ENCODE measurements at regions not wholly inside any gene's neighbourhood (a gene's known extent, or its start where the extent isn't known, plus 50 kb on each side); places are given as distances from the start of the nearest gene placed in this dataset.

GRCh38 chr12:116338064-116338846 is 60.8 kb upstream of the MED13L start:
- no TSS peak for BruUV-seq (replicated peaks)
- H3K9ac ChIP-seq (replicated peaks; ENCODE audit: extremely low read depth, insufficient read depth, low read length) = no peak overlapping the region
- CTCF ChIA-PET = interaction anchor here (0.7 to 0.8 kb wide), 3 partner anchors 9 to 10 kb away, joined by 3 read pairs; no protein-coding TSS in a partner anchor
- no peaks in the 10 kb centered on the region for H3K36me3 ChIP-seq (ENCODE audit: control insufficient read depth in 2 of 2, extremely low read depth in 1 of 2, insufficient read depth in 2 of 2, low read length in 2 of 2)
- H3K9me3 ChIP-seq (replicated peaks; ENCODE audit: control insufficient read depth, insufficient read depth, low read length) = no peaks in the 10 kb centered on the region
- DNase-seq (ENCODE audit: low read depth, low spot score) = no peak
- H4K20me1 ChIP-seq (replicated peaks; ENCODE audit: control insufficient read depth, extremely low read depth, insufficient read depth, low read length) = no peaks in the 10 kb centered on the region
- H3K4me3 ChIP-seq (replicated peaks in 1 of 3; ENCODE audit: insufficient read depth in 1 of 3, low read depth in 1 of 3, low read length in 3 of 3) = no peak overlapping the region
- no peak overlapping the region for H3K27ac ChIP-seq (ENCODE audit: insufficient read depth, low read depth, low read length)
- H3K4me2 ChIP-seq (ENCODE audit: insufficient read depth, low read length) = no peak overlapping the region
- no peaks in the 10 kb centered on the region for H3K27me3 ChIP-seq (ENCODE audit: control insufficient read depth in 2 of 2, insufficient read depth in 2 of 2, low read length in 2 of 2)
- POLR2A ChIA-PET = interaction anchor here (0.5 kb wide), 1 partner anchor 279 kb away, joined by 3 read pairs; no protein-coding TSS in a partner anchor
- no peak overlapping the region for H2AFZ ChIP-seq (ENCODE audit: low read depth, low read length)
- dilution Hi-C loops (cut with MboI; ENCODE audit: extremely low pct_ligation_motif_present, low sequenced_read_pairs) (no loop called here), intact Hi-C loops (cut with micrococcal nuclease) (no loop called here)
- no peaks in the 10 kb centered on the region for H3K79me2 ChIP-seq (ENCODE audit: control insufficient read depth, insufficient read depth, low read length)
- no peaks in the 10 kb centered on the region for H3K9me1 ChIP-seq (replicated peaks; ENCODE audit: control insufficient read depth, extremely low read depth, insufficient read depth, low read length)
- no peak for TF ChIP-seq MYC (IDR thresholded peaks at IDR 0.05; ENCODE audit: low read depth, low read length)
- TF ChIP-seq FOS (IDR thresholded peaks at IDR 0.05; ENCODE audit: borderline replicate concordance, insufficient read depth, low read length) = no peak
- TF ChIP-seq GATA2 (IDR thresholded peaks at IDR 0.05; ENCODE audit: insufficient read depth, insufficient read length, low read depth, low read length) = no peak
- TF ChIP-seq, protein P1, sequence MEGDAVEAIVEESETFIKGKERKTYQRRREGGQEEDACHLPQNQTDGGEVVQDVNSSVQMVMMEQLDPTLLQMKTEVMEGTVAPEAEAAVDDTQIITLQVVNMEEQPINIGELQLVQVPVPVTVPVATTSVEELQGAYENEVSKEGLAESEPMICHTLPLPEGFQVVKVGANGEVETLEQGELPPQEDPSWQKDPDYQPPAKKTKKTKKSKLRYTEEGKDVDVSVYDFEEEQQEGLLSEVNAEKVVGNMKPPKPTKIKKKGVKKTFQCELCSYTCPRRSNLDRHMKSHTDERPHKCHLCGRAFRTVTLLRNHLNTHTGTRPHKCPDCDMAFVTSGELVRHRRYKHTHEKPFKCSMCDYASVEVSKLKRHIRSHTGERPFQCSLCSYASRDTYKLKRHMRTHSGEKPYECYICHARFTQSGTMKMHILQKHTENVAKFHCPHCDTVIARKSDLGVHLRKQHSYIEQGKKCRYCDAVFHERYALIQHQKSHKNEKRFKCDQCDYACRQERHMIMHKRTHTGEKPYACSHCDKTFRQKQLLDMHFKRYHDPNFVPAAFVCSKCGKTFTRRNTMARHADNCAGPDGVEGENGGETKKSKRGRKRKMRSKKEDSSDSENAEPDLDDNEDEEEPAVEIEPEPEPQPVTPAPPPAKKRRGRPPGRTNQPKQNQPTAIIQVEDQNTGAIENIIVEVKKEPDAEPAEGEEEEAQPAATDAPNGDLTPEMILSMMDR (IDR thresholded peaks at IDR 0.05; ENCODE audit: extremely low read depth in 1 of 2, insufficient read depth in 1 of 2, low read depth in 1 of 2, low read length in 2 of 2) = no peak
- no peak for TF ChIP-seq EZH2 (IDR thresholded peaks at IDR 0.05; ENCODE audit: borderline replicate concordance, low read depth, low read length, severe bottlenecking)
- TF ChIP-seq MAX (IDR thresholded peaks at IDR 0.05; ENCODE audit: insufficient read depth, insufficient read length) = no peak
- TF ChIP-seq POLR2AphosphoS5 (IDR thresholded peaks at IDR 0.05; ENCODE audit: insufficient read depth, low read depth, low read length) = no peak
- TF ChIP-seq POLR2A (IDR thresholded peaks at IDR 0.05; ENCODE audit: low read depth, low read length) = no peak
- TF ChIP-seq JUN (IDR thresholded peaks at IDR 0.05; ENCODE audit: borderline replicate concordance, insufficient read depth, insufficient read length, low read depth) = no peak
- no peaks in the 10 kb centered on the region for H3K4me1 ChIP-seq (ENCODE audit: control insufficient read depth, extremely low read depth, insufficient read depth, low read length)
- no peak for FAIRE-seq
